HL-60/S4 treated with phorbol 12-myristate 13-acetate at 8.2 ng/mL for 4 days and 3 days (cell line): ENCODE measurements at regions not wholly inside any gene's neighbourhood (a gene's known extent, or its start where the extent isn't known, plus 50 kb on each side); places are given as distances from the start of the nearest gene placed in this dataset.
"Not testable (repeated sequence)": the region's sequence is repeated elsewhere in the genome, so short reads cannot be mapped to it uniquely, and the experiment has no call there.

Experiments
- in situ Hi-C: fragments of 300-500 bp; cut with MboI; formaldehyde crosslinking; loops from 2 replicates; pipeline ENCODE4 v1.15.0; 2022; ENCODE audit warnings: low sequenced_read_pairs

GRCh38 chr5:67659288-67659687, 462.7 kb upstream of the CD180 start:
- in situ Hi-C loops, result no loop called here

- in situ Hi-C loops, result no loop called here
Measured at GRCh38 chr5:67657055-67657454, 460.5 kb upstream of the CD180 start.

GRCh38 chr5:67652201-67652600, 455.6 kb upstream of the CD180 start:
- in situ Hi-C loops, result no loop called here

GRCh38 chr5:67651180-67651579, 454.6 kb upstream of the CD180 start:
- in situ Hi-C loops, result no loop called here

- in situ Hi-C loops, result no loop called here
Measured at GRCh38 chr5:67648201-67648671, 451.6 kb upstream of the CD180 start.

- in situ Hi-C loops, result no loop called here
Measured at GRCh38 chr5:67647772-67648171, 451.2 kb upstream of the CD180 start.

- in situ Hi-C loops, result no loop called here
Measured at GRCh38 chr5:67644221-67644920, 447.8 kb upstream of the CD180 start.

- in situ Hi-C loops, result no loop called here
Measured at GRCh38 chr5:67643536-67643935, 446.9 kb upstream of the CD180 start.

- in situ Hi-C loops, result no loop called here
Measured at GRCh38 chr5:67639976-67640375, 443.4 kb upstream of the CD180 start.

GRCh38 chr5:67639313-67639712, 442.7 kb upstream of the CD180 start:
- in situ Hi-C loops, result no loop called here

GRCh38 chr5:67636850-67637524, 440.4 kb upstream of the CD180 start:
- in situ Hi-C loops, result no loop called here

- in situ Hi-C loops, result no loop called here
Measured at GRCh38 chr5:67636091-67636490, 439.5 kb upstream of the CD180 start.

- in situ Hi-C loops, result not testable (repeated sequence)
Measured at GRCh38 chr5:67627079-67627478, 430.5 kb upstream of the CD180 start.

- in situ Hi-C loops, result no loop called here
Measured at GRCh38 chr5:67623078-67623477, 426.5 kb upstream of the CD180 start.

- in situ Hi-C loops, result no loop called here
Measured at GRCh38 chr5:67620424-67621397, 424.1 kb upstream of the CD180 start.

GRCh38 chr5:67619636-67620035, 423.0 kb upstream of the CD180 start:
- in situ Hi-C loops, result no loop called here

- in situ Hi-C loops, result no loop called here
Measured at GRCh38 chr5:67619235-67619634, 422.6 kb upstream of the CD180 start.

GRCh38 chr5:67617051-67617450, 420.5 kb upstream of the CD180 start:
- in situ Hi-C loops, result no loop called here

- in situ Hi-C loops, result no loop called here
Measured at GRCh38 chr5:67612961-67613360, 416.4 kb upstream of the CD180 start.

GRCh38 chr5:67610186-67610912, 413.8 kb upstream of the CD180 start:
- in situ Hi-C loops, result no loop called here

- in situ Hi-C loops, result no loop called here
Measured at GRCh38 chr5:67607958-67608357, 411.4 kb upstream of the CD180 start.
